ENCODE measurements at regions not wholly inside any gene's neighbourhood (a gene's known extent, or its start where the extent isn't known, plus 50 kb on each side); places are given as distances from the start of the nearest gene placed in this dataset.

DNA sequence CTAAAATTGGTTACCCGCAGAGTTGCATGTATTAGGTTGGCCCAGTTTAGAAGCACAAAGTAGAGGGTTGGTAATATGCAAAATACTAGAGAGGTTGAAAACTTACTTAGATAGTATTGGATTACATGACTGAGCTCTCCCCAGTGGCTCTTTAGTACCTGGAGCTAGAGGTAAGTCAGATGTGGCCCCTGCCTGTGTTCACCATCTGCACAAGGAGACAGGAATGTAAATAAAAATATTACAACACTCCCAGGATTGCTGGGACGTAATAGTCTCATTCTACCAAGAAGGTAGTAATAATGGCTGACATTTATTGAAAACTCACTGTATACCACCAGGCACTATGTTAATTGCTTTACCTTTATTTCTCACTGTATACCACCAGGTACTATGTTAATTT is 129.6 kb downstream of the SLC17A6 start:
- TF ChIP-seq GATA2 (IDR thresholded peaks at IDR 0.05; ENCODE audit: low read depth, low read length) (no peak), GATA3 (IDR thresholded peaks at IDR 0.05; ENCODE audit: low read depth, low read length) (no peak)
